Osteocyte (in vitro differentiated cells): ENCODE measurements at regions not wholly inside any gene's neighbourhood (a gene's known extent, or its start where the extent isn't known, plus 50 kb on each side); places are given as distances from the start of the nearest gene placed in this dataset.

Experiments
- DNase-seq: peaks from one replicate; pipeline ENCODE4 v3.0.0; 2021; ENCODE audit warnings: mixed read lengths; ENCODE audit not compliant: unreplicated experiment; ENCODE audit errors: extremely low spot score
- H3K27ac Mint-ChIP-seq: one replicate; pipeline ENCODE4 v1.8.0; 2021; ENCODE audit warnings: mild to moderate bottlenecking, mixed read lengths; ENCODE audit not compliant: unreplicated experiment
- H3K27me3 Mint-ChIP-seq: one replicate; pipeline ENCODE4 v1.8.0; 2021; ENCODE audit warnings: mixed read lengths; ENCODE audit not compliant: unreplicated experiment
- H3K36me3 Mint-ChIP-seq: one replicate; pipeline ENCODE4 v1.8.0; 2021; ENCODE audit warnings: mixed read lengths; ENCODE audit not compliant: unreplicated experiment
- H3K4me1 Mint-ChIP-seq: one replicate; pipeline ENCODE4 v1.8.0; 2021; ENCODE audit warnings: mixed read lengths; ENCODE audit not compliant: unreplicated experiment
- H3K4me3 Mint-ChIP-seq: one replicate; pipeline ENCODE4 v1.8.0; 2021; ENCODE audit warnings: mild to moderate bottlenecking, moderate library complexity, mixed read lengths; ENCODE audit not compliant: unreplicated experiment
- H3K9me3 Mint-ChIP-seq: one replicate; pipeline ENCODE4 v1.8.0; 2021; ENCODE audit warnings: mixed read lengths; ENCODE audit not compliant: unreplicated experiment
- TF ChIP-seq, protein P1 (sequence below): fragments of 200-600 bp; sonication (generic); IDR thresholded peaks from 2 replicates; pipeline ENCODE4 v1.5.0; 2021; ENCODE audit warnings: antibody characterized with exemption, mild to moderate bottlenecking, moderate library complexity

DNA sequence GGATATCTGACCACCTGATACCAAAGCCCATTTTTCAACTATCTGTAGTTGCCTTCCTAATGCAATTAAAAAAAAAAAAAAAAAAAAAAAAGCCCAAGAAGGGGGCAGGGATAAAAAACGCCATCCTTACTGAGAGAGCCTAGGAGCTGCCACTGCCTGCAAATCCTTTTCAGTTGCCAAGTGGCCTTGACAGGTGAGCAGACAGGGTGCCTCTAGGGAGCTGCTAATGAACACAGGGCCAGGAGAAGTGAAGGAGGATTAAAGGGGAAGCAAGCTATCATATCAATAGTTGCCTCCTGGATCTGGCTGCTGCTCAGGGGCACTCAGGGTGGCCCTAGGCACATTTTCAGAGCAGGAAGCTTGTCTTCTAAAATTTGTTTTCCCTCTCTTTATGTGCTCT is 547.4 kb downstream of the TLE1 start:
- peaks cover 11% of the 10 kb centered on the region for H3K27me3 Mint-ChIP-seq
- no peak for DNase-seq
- H3K27ac Mint-ChIP-seq: no peak overlapping the region
- H3K4me3 Mint-ChIP-seq: no peak overlapping the region
- H3K4me1 Mint-ChIP-seq: peaks cover 18% of the 10 kb centered on the region
- H3K36me3 Mint-ChIP-seq: no peaks in the 10 kb centered on the region
- H3K9me3 Mint-ChIP-seq: peaks cover 5% of the 10 kb centered on the region
- TF ChIP-seq, protein P1, sequence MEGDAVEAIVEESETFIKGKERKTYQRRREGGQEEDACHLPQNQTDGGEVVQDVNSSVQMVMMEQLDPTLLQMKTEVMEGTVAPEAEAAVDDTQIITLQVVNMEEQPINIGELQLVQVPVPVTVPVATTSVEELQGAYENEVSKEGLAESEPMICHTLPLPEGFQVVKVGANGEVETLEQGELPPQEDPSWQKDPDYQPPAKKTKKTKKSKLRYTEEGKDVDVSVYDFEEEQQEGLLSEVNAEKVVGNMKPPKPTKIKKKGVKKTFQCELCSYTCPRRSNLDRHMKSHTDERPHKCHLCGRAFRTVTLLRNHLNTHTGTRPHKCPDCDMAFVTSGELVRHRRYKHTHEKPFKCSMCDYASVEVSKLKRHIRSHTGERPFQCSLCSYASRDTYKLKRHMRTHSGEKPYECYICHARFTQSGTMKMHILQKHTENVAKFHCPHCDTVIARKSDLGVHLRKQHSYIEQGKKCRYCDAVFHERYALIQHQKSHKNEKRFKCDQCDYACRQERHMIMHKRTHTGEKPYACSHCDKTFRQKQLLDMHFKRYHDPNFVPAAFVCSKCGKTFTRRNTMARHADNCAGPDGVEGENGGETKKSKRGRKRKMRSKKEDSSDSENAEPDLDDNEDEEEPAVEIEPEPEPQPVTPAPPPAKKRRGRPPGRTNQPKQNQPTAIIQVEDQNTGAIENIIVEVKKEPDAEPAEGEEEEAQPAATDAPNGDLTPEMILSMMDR: no peak

DNA sequence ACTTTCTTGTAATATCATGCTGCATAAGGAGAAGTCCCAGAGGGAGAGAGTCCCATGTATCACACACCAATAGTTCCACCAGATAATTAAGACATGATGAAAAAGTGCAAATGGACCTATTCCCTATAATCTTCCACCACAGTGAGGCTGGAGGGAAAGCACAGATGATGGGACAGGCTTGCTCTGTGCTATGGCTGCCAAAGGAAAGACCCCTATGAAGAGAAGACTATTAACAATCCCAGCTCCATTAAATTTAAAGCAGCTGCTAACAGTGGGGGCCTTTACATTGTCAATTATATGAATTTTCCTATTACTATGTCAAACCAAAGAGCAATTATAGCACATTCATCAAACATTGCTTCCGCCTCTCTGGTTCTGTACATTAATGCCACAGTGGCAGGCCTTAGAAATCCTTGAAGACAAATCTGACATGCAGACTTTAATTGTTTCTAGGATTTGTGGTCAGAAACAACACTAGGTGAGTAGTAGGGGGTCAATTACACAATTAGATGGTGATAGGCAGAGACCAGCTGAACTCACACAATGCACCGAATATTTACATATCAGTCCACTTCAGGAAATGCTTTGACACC is 551.3 kb downstream of the TLE1 start:
- H3K4me3 Mint-ChIP-seq: no peak overlapping the region

DNA sequence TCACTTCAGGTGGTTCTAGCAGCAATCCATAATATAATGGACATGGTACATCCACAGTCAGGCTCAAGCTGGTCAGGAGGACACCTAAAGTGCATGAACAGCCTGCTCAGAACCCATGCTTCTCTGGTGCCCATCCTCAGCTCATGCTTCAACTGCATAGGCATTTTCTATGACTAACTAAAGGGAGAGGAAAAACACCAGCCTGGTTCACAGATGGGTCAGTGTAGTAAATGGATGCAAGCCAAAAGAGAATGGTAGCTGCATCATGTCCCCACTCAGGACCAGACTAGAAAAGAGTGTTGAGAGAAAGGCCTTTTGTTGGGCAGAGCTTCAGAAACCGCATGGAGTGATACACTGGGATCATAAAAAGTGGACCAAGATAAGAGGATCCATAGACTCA is 556.6 kb downstream of the TLE1 start:
- Mint-ChIP-seq H3K27ac (no peak overlapping the region), H3K4me1 (no peaks in the 10 kb centered on the region), H3K4me3 (no peak overlapping the region), H3K36me3 (no peaks in the 10 kb centered on the region), H3K27me3 (peaks cover 4% of the 10 kb centered on the region), H3K9me3 (no peaks in the 10 kb centered on the region)
- TF ChIP-seq, protein P1: no peak
- no peak for DNase-seq

More for the DNA sequence above, 551.3 kb downstream of the TLE1 start:
- no peak for DNase-seq
- TF ChIP-seq, protein P1: no peak
- Mint-ChIP-seq H3K27ac (no peak overlapping the region), H3K9me3 (no peaks in the 10 kb centered on the region), H3K27me3 (peaks cover 11% of the 10 kb centered on the region), H3K36me3 (no peaks in the 10 kb centered on the region), H3K4me1 (no peaks in the 10 kb centered on the region)

DNA sequence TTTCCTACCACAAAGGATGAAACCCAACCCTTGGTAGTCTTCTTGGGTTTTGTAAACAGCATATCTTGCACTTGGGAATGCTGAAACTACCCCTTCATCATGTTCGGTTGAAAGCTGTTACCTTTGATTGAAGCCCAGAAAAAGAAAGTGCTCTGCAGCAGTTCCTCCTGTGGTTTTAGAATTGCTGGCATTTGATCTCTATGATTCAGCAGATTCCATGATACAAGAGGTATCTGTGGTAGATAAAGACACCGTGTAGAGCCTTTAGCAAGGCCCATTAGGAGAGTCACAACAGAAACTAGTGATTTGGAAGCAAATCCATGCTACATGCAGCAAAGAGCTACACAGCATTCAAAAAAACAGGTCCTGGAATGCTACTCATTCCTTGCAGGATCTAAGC is 557.0 kb downstream of the TLE1 start:
- Mint-ChIP-seq H3K4me3 (no peak overlapping the region), H3K9me3 (no peaks in the 10 kb centered on the region), H3K27ac (no peak overlapping the region), H3K36me3 (no peaks in the 10 kb centered on the region), H3K4me1 (no peaks in the 10 kb centered on the region), H3K27me3 (peaks cover 2% of the 10 kb centered on the region)
- DNase-seq: no peak
- TF ChIP-seq, protein P1: no peak

DNA sequence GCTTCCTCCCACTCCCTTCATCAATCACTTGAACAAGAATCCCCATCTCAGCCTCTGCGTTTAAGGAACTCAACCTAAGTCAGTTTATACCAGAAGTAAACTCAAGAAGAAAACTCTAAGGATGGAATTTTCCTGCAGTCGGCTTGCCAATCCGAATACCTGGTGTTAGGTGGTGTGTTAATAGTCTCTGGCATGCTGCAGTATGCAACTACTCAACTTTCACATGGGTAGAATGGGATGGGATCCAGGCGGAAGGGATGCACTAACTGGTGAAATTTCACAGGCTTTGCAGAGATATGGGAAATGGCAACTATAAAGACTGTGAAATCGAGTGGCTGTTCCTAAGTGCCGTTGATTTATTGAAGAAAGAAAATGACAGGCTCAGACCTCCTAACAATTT is 560.6 kb downstream of the TLE1 start:
- no peak for DNase-seq
- H3K4me1 Mint-ChIP-seq: no peaks in the 10 kb centered on the region
- no peak overlapping the region for H3K27ac Mint-ChIP-seq
- H3K27me3 Mint-ChIP-seq: no peaks in the 10 kb centered on the region
- TF ChIP-seq, protein P1: no peak
- H3K9me3 Mint-ChIP-seq: no peaks in the 10 kb centered on the region
- no peak overlapping the region for H3K4me3 Mint-ChIP-seq
- H3K36me3 Mint-ChIP-seq: no peaks in the 10 kb centered on the region
